Peyer's patch (tissue), 4 donors: ENCODE measurements at regions not wholly inside any gene's neighbourhood (a gene's known extent, or its start where the extent isn't known, plus 50 kb on each side); places are given as distances from the start of the nearest gene placed in this dataset.

ENCODE experiments used
- DNase-seq, 3 donors: peaks; one replicate each; pipeline ENCODE4 v3.0.0-alpha.2; 2017 to 2019
- H3K27ac ChIP-seq, 4 donors: fragments of 200-600 bp; sonication (generic); one replicate each; pipeline ENCODE4 v1.5.1; 2016 to 2019
- H3K27me3 ChIP-seq, 2 donors: fragments of 200-600 bp; sonication (generic); one replicate each; pipeline ENCODE4 v1.5.1; 2019
- H3K36me3 ChIP-seq, 3 donors: fragments of 200-600 bp; sonication (generic); one replicate each; pipeline ENCODE4 v1.5.1; 2016 to 2019
- H3K4me1 ChIP-seq, 4 donors: fragments of 200-600 bp; sonication (generic); one replicate each; pipeline ENCODE4 v1.5.1; 2016 to 2019
- H3K4me3 ChIP-seq, 4 donors: fragments of 200-600 bp; sonication (generic); 1 replicate in 3 of 4; 2 replicates in 1 of 4; pipeline ENCODE4 v1.5.1; 2016 to 2019; ENCODE audit warnings: mild to moderate bottlenecking in 1 of 4
- H3K9me3 ChIP-seq, 4 donors: fragments of 200-600 bp; sonication (generic); one replicate each; pipeline ENCODE4 v1.5.1; 2016 to 2019; ENCODE audit warnings: mild to moderate bottlenecking in 1 of 4
- CTCF ChIP-seq, 6 experiments: fragments of 450-650 bp in 4 of 6; fragments of 200-600 bp in 2 of 6; sonication (generic) in 1 of 6; IDR thresholded peaks; one replicate each; pipeline ENCODE4 v1.5.1; 2017 to 2019; ENCODE audit warnings: antibody characterized with exemption in 6 of 6, mild to moderate bottlenecking in 3 of 6, moderate library complexity in 1 of 6
- POLR2A ChIP-seq, 2 donors: fragments of 450-650 bp; IDR thresholded peaks; one replicate each; pipeline ENCODE4 v1.5.1; 2017; ENCODE audit warnings: antibody characterized with exemption in 2 of 2, mild to moderate bottlenecking in 2 of 2, moderate library complexity in 2 of 2

- H3K4me3 ChIP-seq, result no peak overlapping the region
- no peaks in the 10 kb centered on the region for H3K36me3 ChIP-seq
- H3K9me3 ChIP-seq, result no peaks in the 10 kb centered on the region
- no peaks in the 10 kb centered on the region for H3K27me3 ChIP-seq
- H3K4me1 ChIP-seq, result peaks cover 0 to 4% (median 0%) of the 10 kb centered on the region in 4 donors
- no peak for TF ChIP-seq POLR2A (IDR thresholded peaks at IDR 0.05)
- no peak overlapping the region for H3K27ac ChIP-seq
- DNase-seq, result no peak
Measured at GRCh38 chr9:2497666-2498400, 123.8 kb upstream of the VLDLR start.

- DNase-seq, result no peak
- Histone ChIP-seq H3K27me3 (no peaks in the 10 kb centered on the region), H3K4me3 (no peak overlapping the region), H3K4me1 (no peaks in the 10 kb centered on the region), H3K27ac (no peak overlapping the region), H3K36me3 (no peaks in the 10 kb centered on the region), H3K9me3 (no peaks in the 10 kb centered on the region)
- no peak for TF ChIP-seq CTCF (IDR thresholded peaks at IDR 0.05)
- no peak for TF ChIP-seq POLR2A (IDR thresholded peaks at IDR 0.05)
Measured at GRCh38 chr9:2502210-2502609, 119.4 kb upstream of the VLDLR start.

GRCh38 chr9:2502760-2503159, 118.8 kb upstream of the VLDLR start:
- Histone ChIP-seq H3K27ac (no peak overlapping the region), H3K4me1 (no peaks in the 10 kb centered on the region), H3K36me3 (no peaks in the 10 kb centered on the region), H3K27me3 (no peaks in the 10 kb centered on the region), H3K9me3 (no peaks in the 10 kb centered on the region), H3K4me3 (no peak overlapping the region)
- no peak for DNase-seq
- TF ChIP-seq CTCF (IDR thresholded peaks at IDR 0.05) (no peak), POLR2A (IDR thresholded peaks at IDR 0.05) (no peak)

- Histone ChIP-seq H3K4me3 (no peak overlapping the region), H3K9me3 (no peaks in the 10 kb centered on the region), H3K4me1 (no peaks in the 10 kb centered on the region), H3K27ac (no peak overlapping the region), H3K27me3 (no peaks in the 10 kb centered on the region), H3K36me3 (no peaks in the 10 kb centered on the region)
- no peak for DNase-seq
- no peak for TF ChIP-seq CTCF (IDR thresholded peaks at IDR 0.05)
- no peak for TF ChIP-seq POLR2A (IDR thresholded peaks at IDR 0.05)
Measured at GRCh38 chr9:2506321-2506720, 115.3 kb upstream of the VLDLR start.

GRCh38 chr9:2523591-2523990, 98.0 kb upstream of the VLDLR start:
- TF ChIP-seq POLR2A (IDR thresholded peaks at IDR 0.05) (no peak), CTCF (IDR thresholded peaks at IDR 0.05) (no peak)
- no peaks in the 10 kb centered on the region for H3K4me1 ChIP-seq

GRCh38 chr9:2524601-2525000, 97.0 kb upstream of the VLDLR start:
- Histone ChIP-seq H3K4me1 (no peaks in the 10 kb centered on the region), H3K27ac (no peak overlapping the region), H3K27me3 (no peaks in the 10 kb centered on the region), H3K36me3 (no peaks in the 10 kb centered on the region), H3K9me3 (no peaks in the 10 kb centered on the region), H3K4me3 (no peak overlapping the region)
- no peak for DNase-seq
- TF ChIP-seq POLR2A (IDR thresholded peaks at IDR 0.05), result no peak
- TF ChIP-seq CTCF (IDR thresholded peaks at IDR 0.05), result no peak

More at GRCh38 chr9:2523591-2523990, 98.0 kb upstream of the VLDLR start:
- no peaks in the 10 kb centered on the region for H3K36me3 ChIP-seq
- H3K27me3 ChIP-seq, result no peaks in the 10 kb centered on the region
- H3K9me3 ChIP-seq, result no peaks in the 10 kb centered on the region
- no peak overlapping the region for H3K4me3 ChIP-seq
- no peak overlapping the region for H3K27ac ChIP-seq
- DNase-seq, result no peak
